Frontal cortex (tissue), 3 donors: ENCODE measurements at regions not wholly inside any gene's neighbourhood (a gene's known extent, or its start where the extent isn't known, plus 50 kb on each side); places are given as distances from the start of the nearest gene placed in this dataset.

ENCODE experiments used
- DNase-seq, 2 donors: peaks; one replicate each; pipeline ENCODE4 v3.0.0; 2012; ENCODE audit warnings: low spot score in 2 of 2
- FAIRE-seq: peaks from 2 replicates; lab custom pipeline; 2012; peaks lifted over from hg19 to GRCh38; lab: Jason Lieb, UNC
- donor health status: control.
- donor health status: control.
- donor health status: control.

- FAIRE-seq (no peak), DNase-seq (no peak)
These were observed 140.6 kb upstream of the PRLR start for GRCh38 chr5:35370871-35371270.

GRCh38 chr5:35369965-35370790 lies 139.9 kb upstream of the PRLR start:
- DNase-seq (no peak), FAIRE-seq (no peak)

GRCh38 chr5:35367526-35367925 lies 137.2 kb upstream of the PRLR start:
- no peak for FAIRE-seq

GRCh38 chr5:35365758-35366157 lies 135.5 kb upstream of the PRLR start:
- FAIRE-seq: no peak
- no peak for DNase-seq

More at GRCh38 chr5:35367526-35367925, 137.2 kb upstream of the PRLR start:
- no peak for DNase-seq

DNA sequence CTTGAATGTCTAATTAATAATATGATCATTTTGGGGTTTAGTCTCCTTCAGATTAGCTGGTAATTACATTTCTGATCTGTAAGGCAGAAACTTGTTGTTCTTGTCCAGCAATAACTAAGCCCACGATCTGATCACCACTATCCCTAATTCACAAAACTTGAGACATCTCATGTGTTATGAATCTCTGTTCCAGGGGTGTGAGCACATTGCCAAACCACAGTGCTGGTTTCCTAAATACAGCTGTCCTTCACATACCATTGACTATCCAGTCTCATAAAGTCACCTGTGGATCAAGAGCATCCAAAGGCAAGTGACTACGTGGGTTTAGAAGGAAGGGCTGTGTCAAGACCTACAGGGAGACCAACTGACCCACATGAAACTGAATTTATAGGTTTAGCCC lies 134.1 kb upstream of the PRLR start:
- DNase-seq (no peak), FAIRE-seq (no peak)

DNA sequence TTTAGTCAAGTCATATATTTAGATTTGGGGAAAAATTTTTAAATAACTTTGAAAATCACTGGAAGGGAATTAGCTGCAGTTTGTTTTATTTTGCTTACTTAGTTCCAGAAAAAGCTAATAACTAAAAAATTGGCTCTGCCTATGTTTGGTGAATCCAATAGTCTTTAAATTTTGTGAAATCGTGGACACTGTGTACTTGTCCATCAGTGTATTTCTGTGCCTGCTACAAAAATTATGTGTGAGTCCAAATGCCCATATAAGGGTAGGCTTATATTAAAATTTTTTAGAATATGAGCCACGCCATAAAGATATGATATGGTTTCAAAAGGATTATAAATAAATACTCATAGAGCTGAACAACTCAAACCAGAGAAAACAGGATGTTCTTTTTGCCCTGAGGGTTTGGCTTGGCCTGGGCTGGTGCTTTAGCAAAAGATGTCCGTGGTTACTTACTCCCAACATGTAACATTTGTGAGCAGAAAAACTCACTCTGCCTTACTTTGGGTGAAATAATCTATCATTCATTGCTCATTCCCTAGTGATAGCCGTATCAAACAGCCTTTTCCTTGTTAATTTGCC lies 133.2 kb upstream of the PRLR start:
- DNase-seq: no peak
- no peak for FAIRE-seq

DNA sequence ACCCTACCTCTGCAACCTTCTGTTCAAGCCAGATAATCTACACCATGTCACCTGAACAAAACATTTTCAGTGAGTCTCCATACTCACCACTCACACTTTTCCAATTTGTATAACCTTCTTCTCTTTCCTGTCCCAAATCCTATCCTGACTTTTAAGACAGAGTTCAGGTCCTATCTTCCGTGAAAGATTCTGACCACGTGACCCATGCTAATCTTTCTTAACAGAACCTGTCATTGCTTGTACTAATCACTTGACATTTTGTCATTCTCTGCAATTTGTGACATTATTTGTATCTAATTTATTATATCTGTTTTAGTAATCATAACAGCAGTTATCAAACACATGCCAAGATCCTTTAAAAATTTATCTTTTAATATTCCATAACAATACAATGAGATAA lies 132.5 kb upstream of the PRLR start:
- FAIRE-seq: no peak
- DNase-seq: no peak

- DNase-seq (no peak), FAIRE-seq (no peak)
These were observed 130.4 kb upstream of the PRLR start for GRCh38 chr5:35360671-35361070.

DNA sequence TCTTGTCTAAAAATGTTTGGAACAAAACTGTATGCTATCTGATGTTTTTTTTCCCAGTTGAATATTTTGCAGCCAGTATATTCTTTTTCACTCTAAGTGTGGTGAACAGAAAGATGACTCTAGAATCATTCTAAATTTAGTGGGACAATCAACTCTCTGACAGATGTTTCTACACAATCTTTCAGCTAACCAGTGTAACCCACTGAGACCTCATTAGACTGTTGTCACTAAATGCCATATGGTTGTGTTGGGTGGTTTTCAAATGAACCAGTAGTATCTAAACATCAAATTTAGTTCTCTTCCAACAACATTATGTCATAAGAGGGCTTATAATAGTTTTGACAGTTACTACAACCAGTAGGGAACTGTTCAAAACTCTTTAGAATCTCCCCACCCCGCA lies 129.6 kb upstream of the PRLR start:
- FAIRE-seq (no peak), DNase-seq (no peak)

DNA sequence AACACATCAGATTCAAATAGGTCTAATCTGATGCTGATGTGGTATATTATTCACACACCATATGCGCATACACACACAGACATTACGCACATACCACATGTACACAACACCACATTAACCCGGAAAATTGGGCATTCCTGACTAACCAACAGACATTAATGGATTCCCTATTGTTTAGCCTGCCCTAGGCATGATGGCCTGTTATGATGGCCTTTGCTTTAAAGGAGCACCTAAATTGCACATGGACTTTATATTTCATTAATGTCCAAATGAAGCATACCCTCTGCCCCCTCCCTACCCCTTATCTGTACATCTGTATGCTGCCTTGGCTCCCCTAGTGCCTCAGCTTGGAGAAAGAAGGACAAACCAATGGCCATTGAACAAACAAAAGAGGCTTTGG lies 127.7 kb upstream of the PRLR start:
- no peak for DNase-seq
- no peak for FAIRE-seq

DNA sequence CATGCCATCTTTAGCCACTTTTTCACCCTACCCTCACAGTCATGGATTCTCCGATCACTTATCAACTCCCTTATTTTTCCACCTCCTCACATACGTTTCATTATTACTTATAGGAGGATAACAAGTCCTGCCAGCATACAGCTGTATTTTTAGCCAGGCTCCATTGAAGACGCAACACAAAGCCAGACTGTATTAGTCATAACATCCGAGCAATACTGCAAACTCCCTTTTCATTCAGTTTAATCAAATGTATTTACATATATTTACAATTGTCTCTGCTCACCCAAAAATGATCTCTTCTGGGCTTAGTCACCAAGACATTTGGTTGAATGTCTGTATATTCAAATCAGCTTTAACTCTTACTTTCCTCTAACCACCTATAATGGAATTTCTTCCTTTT lies 126.4 kb upstream of the PRLR start:
- no peak for FAIRE-seq

GRCh38 chr5:35354751-35355150 lies 124.5 kb upstream of the PRLR start:
- DNase-seq (no peak), FAIRE-seq (no peak)

More for the DNA sequence above, 126.4 kb upstream of the PRLR start:
- DNase-seq: no peak

DNA sequence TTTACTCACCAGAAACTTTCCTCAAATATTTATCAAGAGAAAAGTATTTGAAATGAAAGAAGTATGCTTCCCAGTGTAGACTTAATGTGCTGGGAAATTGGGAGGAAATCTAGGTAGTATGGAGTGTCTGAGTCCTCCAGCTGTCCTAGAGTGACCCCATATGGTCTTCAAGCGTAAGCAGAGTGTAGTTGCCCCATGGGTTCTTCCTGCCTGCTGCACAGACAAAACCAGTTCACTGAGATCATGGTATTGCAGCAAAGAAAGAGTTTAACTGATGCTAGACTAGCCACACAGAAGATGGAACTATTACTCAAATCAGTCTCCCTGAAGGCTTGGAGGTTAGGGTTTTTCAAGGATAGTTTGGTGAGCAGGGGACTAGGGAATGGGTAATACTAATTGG lies 114.9 kb upstream of the PRLR start:
- DNase-seq (no peak), FAIRE-seq (no peak)

DNA sequence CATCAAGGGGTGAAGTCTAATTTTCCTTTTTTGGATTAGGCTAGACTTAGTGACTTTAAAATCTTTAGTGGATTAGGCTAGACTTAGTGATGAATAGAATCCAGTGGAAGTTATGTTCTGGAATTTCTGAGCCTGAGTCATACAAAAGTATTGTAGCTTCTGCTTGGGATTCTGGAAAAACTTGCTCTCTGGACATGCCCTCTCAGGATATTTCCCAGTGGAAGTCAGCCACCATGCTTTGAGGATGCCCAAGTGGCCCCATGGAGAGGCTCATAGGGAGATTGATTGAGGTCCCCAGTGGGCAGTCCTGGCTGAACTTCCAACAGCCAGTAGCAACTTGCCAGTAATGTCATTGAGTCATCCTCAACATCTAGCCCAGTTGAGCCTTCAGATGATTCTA lies 112.4 kb upstream of the PRLR start:
- no peak for FAIRE-seq
- no peak for DNase-seq

GRCh38 chr5:35341189-35341588 lies 110.9 kb upstream of the PRLR start:
- DNase-seq (no peak), FAIRE-seq (no peak)

GRCh38 chr5:35339616-35340100 lies 109.4 kb upstream of the PRLR start:
- DNase-seq (no peak), FAIRE-seq (no peak)

DNA sequence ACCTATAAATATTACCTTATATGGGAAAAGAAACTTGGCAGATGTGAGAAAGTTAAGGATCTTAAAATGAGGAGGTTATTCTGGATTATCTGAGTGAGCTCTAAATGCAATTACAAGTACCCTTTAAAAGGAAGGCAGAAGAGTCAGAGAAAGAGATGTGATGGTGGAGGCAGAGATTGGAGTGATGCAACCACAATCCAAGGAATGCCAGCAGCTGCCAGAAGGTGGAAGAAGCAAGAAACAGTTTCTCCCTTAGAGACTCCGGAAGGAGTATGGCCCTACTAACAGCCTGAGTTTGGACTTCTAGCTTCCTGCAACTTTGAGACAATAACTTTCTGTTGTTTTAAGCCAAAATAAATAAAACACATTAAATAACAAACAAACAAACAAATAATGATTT lies 108.7 kb upstream of the PRLR start:
- DNase-seq: no peak
- no peak for FAIRE-seq

GRCh38 chr5:35338157-35338453 lies 107.8 kb upstream of the PRLR start:
- FAIRE-seq (no peak), DNase-seq (no peak)

DNA sequence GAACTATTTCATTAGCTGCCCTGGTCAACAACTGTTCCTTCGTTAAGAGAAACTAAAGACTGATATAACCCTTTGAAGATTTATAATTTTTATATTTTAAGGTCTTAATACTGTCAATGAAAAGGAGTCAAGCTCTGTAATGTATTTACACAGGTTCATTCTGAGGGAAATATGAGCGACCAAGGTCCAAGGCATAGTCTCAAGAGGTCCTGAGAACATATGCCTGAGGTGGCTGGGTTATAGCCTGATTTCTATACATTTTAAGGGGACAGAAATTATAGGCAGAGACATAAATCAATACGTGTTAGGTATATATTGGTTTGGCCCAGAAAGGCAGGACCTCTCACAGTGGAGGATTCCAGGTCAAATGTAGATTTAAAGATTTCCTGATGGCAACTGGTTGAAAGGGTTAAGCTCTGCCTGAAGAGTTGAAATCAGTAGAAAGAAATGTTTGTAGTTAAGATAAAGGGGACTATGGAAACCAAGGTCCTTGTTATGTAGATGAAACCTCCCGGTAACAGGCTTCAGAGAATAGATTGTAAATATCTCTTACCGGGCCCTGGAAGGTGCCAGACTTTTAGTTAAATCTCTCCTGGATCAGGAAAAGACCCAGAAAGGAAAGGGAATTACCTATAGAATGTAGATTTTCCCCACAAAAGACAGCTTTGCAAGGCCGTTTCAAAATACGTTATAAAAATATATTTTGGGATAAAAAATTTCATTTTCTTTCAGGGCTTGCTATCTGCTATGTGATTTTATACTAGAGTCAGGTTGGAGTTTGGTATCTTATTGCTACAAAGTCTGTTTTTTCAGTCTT lies 107.3 kb upstream of the PRLR start:
- no peak for FAIRE-seq
- DNase-seq: no peak

- DNase-seq: no peak
- FAIRE-seq: no peak
These were observed 105.9 kb upstream of the PRLR start for GRCh38 chr5:35336230-35336629.

GRCh38 chr5:35335752-35336151 lies 105.5 kb upstream of the PRLR start:
- no peak for DNase-seq

More at GRCh38 chr5:35335752-35336151, 105.5 kb upstream of the PRLR start:
- FAIRE-seq: no peak
